ENCODE measurements at regions not wholly inside any gene's neighbourhood (a gene's known extent, or its start where the extent isn't known, plus 50 kb on each side); places are given as distances from the start of the nearest gene placed in this dataset.

GRCh38 chr5:157997991-157998504, 139.1 kb upstream of the CLINT1 start:
- H3K27me3 ChIP-seq (ENCODE audit: control insufficient read depth, insufficient read depth, low read length, poor library complexity, severe bottlenecking) = no peaks in the 10 kb centered on the region
- no peak overlapping the region for H3K4me3 ChIP-seq (ENCODE audit: insufficient read depth, low read depth, low read length)
- no peak overlapping the region for H3K27ac ChIP-seq (ENCODE audit: insufficient read depth, low read depth, low read length, poor library complexity, severe bottlenecking)
- H3K4me1 ChIP-seq (ENCODE audit: control insufficient read depth, insufficient read depth, low read length) = no peaks in the 10 kb centered on the region
- no peaks in the 10 kb centered on the region for H3K9me3 ChIP-seq (ENCODE audit: control insufficient read depth, low read length)
- H3K36me3 ChIP-seq (ENCODE audit: control insufficient read depth, insufficient read depth, low read length) = no peaks in the 10 kb centered on the region
- 89 to 91% methylated on average over 8 of the region's 8 CpGs for WGBS, 2 experiments

DNA sequence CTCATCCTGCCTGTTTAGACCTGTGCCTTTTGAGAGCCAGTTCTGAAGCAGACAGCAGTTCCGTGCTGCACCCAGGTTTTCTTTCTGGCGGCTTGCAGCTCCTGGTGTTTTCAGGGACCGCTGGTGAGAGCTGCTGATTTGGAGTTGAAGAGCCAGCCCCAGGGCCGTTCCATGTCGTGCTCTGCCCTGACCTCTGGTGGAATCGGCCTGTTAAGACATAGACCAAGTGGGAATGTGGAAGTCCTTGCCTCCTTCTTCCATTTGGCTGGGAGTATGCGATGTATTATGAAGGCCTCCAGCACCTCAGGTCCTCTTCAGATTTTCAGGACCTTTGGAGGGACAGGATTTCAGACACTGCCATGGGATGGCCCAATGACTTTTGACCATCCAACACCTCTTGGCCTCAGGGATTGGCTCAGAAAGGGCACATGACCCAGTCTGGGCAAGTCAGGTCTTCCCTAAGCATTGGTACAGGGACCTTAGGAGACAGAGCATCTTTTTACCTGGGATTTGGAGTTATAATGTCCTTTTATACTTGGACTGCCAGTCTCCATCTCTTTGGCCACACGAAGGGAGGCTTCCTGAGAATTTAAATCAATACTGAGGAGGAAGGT, 136.1 kb upstream of the CLINT1 start:
- 24 to 31% methylated on average over 8 of the region's 8 CpGs for WGBS, 2 experiments

DNA sequence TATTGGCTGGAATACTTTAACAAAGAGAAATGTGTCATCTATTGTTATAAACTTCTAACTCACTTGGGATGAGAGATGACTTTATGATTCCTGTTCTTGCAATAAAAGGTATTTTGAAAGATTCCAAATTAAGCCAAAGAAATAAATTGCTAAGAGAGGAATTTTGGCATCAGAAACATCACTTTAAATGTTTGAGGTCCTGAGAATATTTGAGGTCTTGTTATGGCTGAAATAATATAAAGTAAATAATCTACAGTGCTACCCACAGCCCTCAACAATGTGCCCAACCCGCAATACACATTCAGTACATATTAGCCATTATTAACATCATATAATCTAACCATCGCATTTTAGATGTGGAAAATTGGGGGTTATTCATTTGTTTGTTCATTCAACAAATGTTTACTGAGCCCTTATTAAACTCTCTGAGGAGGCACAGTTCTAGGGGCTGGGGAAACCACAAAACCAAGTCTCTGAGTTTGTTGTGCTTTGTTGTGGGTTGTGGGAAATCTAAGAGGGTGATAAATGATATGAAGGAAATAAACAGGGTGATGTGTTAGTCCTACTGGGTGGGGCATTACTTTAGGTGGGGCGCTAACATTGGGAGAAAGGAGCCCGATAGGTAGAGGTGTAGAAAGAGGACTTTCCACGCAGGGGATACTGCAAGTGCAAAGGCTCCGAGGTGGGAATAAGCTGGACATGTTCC, 135.2 kb upstream of the CLINT1 start:
- Histone ChIP-seq H3K4me3 (ENCODE audit: insufficient read depth, low read depth, low read length) (no peak overlapping the region), H3K27me3 (ENCODE audit: control insufficient read depth, insufficient read depth, low read length, poor library complexity, severe bottlenecking) (no peaks in the 10 kb centered on the region), H3K27ac (ENCODE audit: insufficient read depth, low read depth, low read length, poor library complexity, severe bottlenecking) (no peak overlapping the region), H3K36me3 (ENCODE audit: control insufficient read depth, insufficient read depth, low read length) (no peaks in the 10 kb centered on the region), H3K4me1 (ENCODE audit: control insufficient read depth, insufficient read depth, low read length) (no peaks in the 10 kb centered on the region), H3K9me3 (ENCODE audit: control insufficient read depth, low read length) (no peaks in the 10 kb centered on the region)
- WGBS, 2 experiments = 92 to 96% methylated on average over 4 to 6 of the region's 6 CpGs

More for the DNA sequence above, 136.1 kb upstream of the CLINT1 start:
- no peaks in the 10 kb centered on the region for H3K36me3 ChIP-seq (ENCODE audit: control insufficient read depth, insufficient read depth, low read length)
- no peak overlapping the region for H3K4me3 ChIP-seq (ENCODE audit: insufficient read depth, low read depth, low read length)
- no peaks in the 10 kb centered on the region for H3K4me1 ChIP-seq (ENCODE audit: control insufficient read depth, insufficient read depth, low read length)
- no peaks in the 10 kb centered on the region for H3K9me3 ChIP-seq (ENCODE audit: control insufficient read depth, low read length)
- no peaks in the 10 kb centered on the region for H3K27me3 ChIP-seq (ENCODE audit: control insufficient read depth, insufficient read depth, low read length, poor library complexity, severe bottlenecking)
- no peak overlapping the region for H3K27ac ChIP-seq (ENCODE audit: insufficient read depth, low read depth, low read length, poor library complexity, severe bottlenecking)

- Histone ChIP-seq H3K27ac (ENCODE audit: insufficient read depth, low read depth, low read length, poor library complexity, severe bottlenecking) (no peak overlapping the region), H3K27me3 (ENCODE audit: control insufficient read depth, insufficient read depth, low read length, poor library complexity, severe bottlenecking) (no peaks in the 10 kb centered on the region), H3K9me3 (ENCODE audit: control insufficient read depth, low read length) (no peaks in the 10 kb centered on the region), H3K36me3 (ENCODE audit: control insufficient read depth, insufficient read depth, low read length) (no peaks in the 10 kb centered on the region), H3K4me1 (ENCODE audit: control insufficient read depth, insufficient read depth, low read length) (no peaks in the 10 kb centered on the region), H3K4me3 (ENCODE audit: insufficient read depth, low read depth, low read length) (no peak overlapping the region)
- WGBS, 2 experiments = 89 to 95% methylated on average over 2 of the region's 2 CpGs
Observed at GRCh38 chr5:157993201-157993600, 134.3 kb upstream of the CLINT1 start.

DNA sequence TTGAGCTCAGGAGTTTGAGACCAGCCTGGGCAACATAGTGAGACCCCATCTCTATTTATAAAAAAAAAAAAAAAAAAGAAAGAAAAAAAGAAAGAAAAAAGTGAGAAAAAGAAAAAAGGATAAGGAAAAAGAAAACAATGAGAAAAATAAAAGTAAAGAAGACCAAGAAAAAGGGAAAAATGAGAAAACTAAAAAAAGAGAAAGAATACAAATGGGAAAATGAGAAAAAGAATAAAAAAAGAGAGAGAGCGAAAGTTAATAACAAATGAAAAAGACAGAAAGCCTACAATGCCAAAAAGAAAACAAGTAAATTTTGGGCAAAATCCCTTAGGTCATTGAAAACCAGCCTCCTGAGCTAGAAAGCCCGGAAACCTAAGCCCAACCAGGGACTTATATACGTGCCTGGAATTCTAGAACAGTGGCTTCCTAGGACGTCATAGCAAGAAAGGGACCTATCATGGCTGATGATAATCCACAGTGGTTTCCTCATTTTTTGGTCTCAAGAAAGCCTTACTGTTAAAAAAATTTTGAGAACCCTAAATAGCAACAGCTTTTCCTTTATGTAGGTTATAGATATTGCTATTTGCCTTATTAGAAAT, 131.7 kb upstream of the CLINT1 start:
- no peaks in the 10 kb centered on the region for H3K27me3 ChIP-seq (ENCODE audit: control insufficient read depth, insufficient read depth, low read length, poor library complexity, severe bottlenecking)
- H3K27ac ChIP-seq (ENCODE audit: insufficient read depth, low read depth, low read length, poor library complexity, severe bottlenecking) = no peak overlapping the region
- no peaks in the 10 kb centered on the region for H3K9me3 ChIP-seq (ENCODE audit: control insufficient read depth, low read length)
- H3K4me3 ChIP-seq (ENCODE audit: insufficient read depth, low read depth, low read length) = no peak overlapping the region
- 91 to 95% methylated on average over 4 of the region's 4 CpGs for WGBS, 2 experiments
- no peaks in the 10 kb centered on the region for H3K36me3 ChIP-seq (ENCODE audit: control insufficient read depth, insufficient read depth, low read length)
- H3K4me1 ChIP-seq (ENCODE audit: control insufficient read depth, insufficient read depth, low read length) = no peaks in the 10 kb centered on the region

DNA sequence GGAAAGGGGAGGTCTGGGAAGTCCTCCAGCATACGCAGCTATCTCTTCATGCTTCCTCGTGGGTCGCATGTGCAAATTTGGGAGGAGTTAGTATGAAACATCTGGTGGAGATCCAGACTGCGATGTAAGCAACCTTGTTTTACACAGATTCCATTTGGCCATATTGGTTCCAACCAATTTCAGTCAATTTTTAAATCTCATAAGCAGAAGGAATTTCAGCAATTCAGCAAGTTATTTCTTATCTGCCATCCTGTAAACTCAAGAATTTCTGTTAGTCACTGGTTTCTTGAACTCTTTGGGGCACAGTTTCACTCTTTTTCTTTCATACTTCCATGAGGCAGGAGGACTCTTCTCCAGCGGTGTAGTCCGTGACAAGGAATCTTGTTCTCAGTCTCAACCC, 130.4 kb upstream of the CLINT1 start:
- WGBS, 2 experiments = 94 to 96% methylated on average over 6 of the region's 6 CpGs
- no peaks in the 10 kb centered on the region for H3K9me3 ChIP-seq (ENCODE audit: control insufficient read depth, low read length)

GRCh38 chr5:157987259-157987658, 128.3 kb upstream of the CLINT1 start:
- Histone ChIP-seq H3K4me1 (ENCODE audit: control insufficient read depth, insufficient read depth, low read length) (no peaks in the 10 kb centered on the region), H3K4me3 (ENCODE audit: insufficient read depth, low read depth, low read length) (no peak overlapping the region), H3K9me3 (ENCODE audit: control insufficient read depth, low read length) (no peaks in the 10 kb centered on the region), H3K36me3 (ENCODE audit: control insufficient read depth, insufficient read depth, low read length) (no peaks in the 10 kb centered on the region), H3K27ac (ENCODE audit: insufficient read depth, low read depth, low read length, poor library complexity, severe bottlenecking) (no peak overlapping the region), H3K27me3 (ENCODE audit: control insufficient read depth, insufficient read depth, low read length, poor library complexity, severe bottlenecking) (no peaks in the 10 kb centered on the region)
- WGBS, 2 experiments = 95% methylated on average over 15 of the region's 15 CpGs

More for the DNA sequence above, 130.4 kb upstream of the CLINT1 start:
- no peaks in the 10 kb centered on the region for H3K27me3 ChIP-seq (ENCODE audit: control insufficient read depth, insufficient read depth, low read length, poor library complexity, severe bottlenecking)
- H3K36me3 ChIP-seq (ENCODE audit: control insufficient read depth, insufficient read depth, low read length) = no peaks in the 10 kb centered on the region
- H3K4me1 ChIP-seq (ENCODE audit: control insufficient read depth, insufficient read depth, low read length) = no peaks in the 10 kb centered on the region
- H3K27ac ChIP-seq (ENCODE audit: insufficient read depth, low read depth, low read length, poor library complexity, severe bottlenecking) = no peak overlapping the region
- H3K4me3 ChIP-seq (ENCODE audit: insufficient read depth, low read depth, low read length) = no peak overlapping the region

- Histone ChIP-seq H3K27ac (ENCODE audit: insufficient read depth, low read depth, low read length, poor library complexity, severe bottlenecking) (no peak overlapping the region), H3K4me3 (ENCODE audit: insufficient read depth, low read depth, low read length) (no peak overlapping the region), H3K4me1 (ENCODE audit: control insufficient read depth, insufficient read depth, low read length) (no peaks in the 10 kb centered on the region), H3K36me3 (ENCODE audit: control insufficient read depth, insufficient read depth, low read length) (no peaks in the 10 kb centered on the region), H3K27me3 (ENCODE audit: control insufficient read depth, insufficient read depth, low read length, poor library complexity, severe bottlenecking) (no peaks in the 10 kb centered on the region), H3K9me3 (ENCODE audit: control insufficient read depth, low read length) (no peaks in the 10 kb centered on the region)
- whole genome bisulfite sequencing, 2 experiments = 95% methylated on average over 29 of the region's 29 CpGs
Observed at GRCh38 chr5:157986431-157986990, 127.6 kb upstream of the CLINT1 start.

GRCh38 chr5:157984611-157985010, 125.7 kb upstream of the CLINT1 start:
- no peak overlapping the region for H3K4me3 ChIP-seq (ENCODE audit: insufficient read depth, low read depth, low read length)
- H3K36me3 ChIP-seq (ENCODE audit: control insufficient read depth, insufficient read depth, low read length) = no peaks in the 10 kb centered on the region
- 89 to 91% methylated on average over 5 of the region's 5 CpGs for WGBS, 2 experiments
- H3K4me1 ChIP-seq (ENCODE audit: control insufficient read depth, insufficient read depth, low read length) = no peaks in the 10 kb centered on the region
- no peaks in the 10 kb centered on the region for H3K27me3 ChIP-seq (ENCODE audit: control insufficient read depth, insufficient read depth, low read length, poor library complexity, severe bottlenecking)
- H3K27ac ChIP-seq (ENCODE audit: insufficient read depth, low read depth, low read length, poor library complexity, severe bottlenecking) = no peak overlapping the region
- H3K9me3 ChIP-seq (ENCODE audit: control insufficient read depth, low read length) = no peaks in the 10 kb centered on the region

DNA sequence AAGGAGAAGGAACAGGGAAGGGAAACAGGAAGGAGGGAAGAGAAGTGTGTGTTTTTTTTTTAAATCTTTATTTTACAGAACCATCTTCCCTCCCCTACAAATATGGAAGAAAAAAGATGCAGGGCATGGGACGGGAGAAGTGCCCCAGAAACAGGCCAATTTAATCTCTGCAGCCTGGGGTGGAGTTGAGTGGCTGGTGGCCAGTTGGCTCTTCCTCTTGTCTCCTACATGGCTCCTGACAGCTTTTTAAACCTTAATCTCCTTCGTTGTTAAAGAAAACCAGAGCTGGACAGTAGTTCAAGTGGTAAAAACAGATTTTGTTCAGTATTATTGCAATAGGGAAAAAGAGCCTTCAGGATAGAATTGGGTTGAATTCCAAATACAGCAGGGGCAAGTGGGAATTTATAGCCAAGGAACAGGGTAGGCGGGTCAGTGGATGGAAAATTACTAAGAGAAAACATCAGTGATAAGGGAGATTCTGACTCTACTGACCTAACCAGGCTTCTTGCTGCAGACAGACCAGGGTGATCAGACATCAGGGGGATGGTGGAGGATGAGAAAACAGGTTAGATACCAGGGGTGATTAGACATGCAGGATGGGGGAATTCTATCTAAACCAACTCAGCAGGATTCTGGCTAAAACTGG, 125.1 kb upstream of the CLINT1 start:
- Histone ChIP-seq H3K27me3 (ENCODE audit: control insufficient read depth, insufficient read depth, low read length, poor library complexity, severe bottlenecking) (no peaks in the 10 kb centered on the region), H3K27ac (ENCODE audit: insufficient read depth, low read depth, low read length, poor library complexity, severe bottlenecking) (no peak overlapping the region), H3K36me3 (ENCODE audit: control insufficient read depth, insufficient read depth, low read length) (no peaks in the 10 kb centered on the region), H3K4me3 (ENCODE audit: insufficient read depth, low read depth, low read length) (no peak overlapping the region), H3K9me3 (ENCODE audit: control insufficient read depth, low read length) (no peaks in the 10 kb centered on the region), H3K4me1 (ENCODE audit: control insufficient read depth, insufficient read depth, low read length) (no peaks in the 10 kb centered on the region)
- WGBS, 2 experiments = 81 to 83% methylated on average over 3 of the region's 3 CpGs

Data from ectodermal cell (in vitro differentiated cells).